ENCODE measurements at regions not wholly inside any gene's neighbourhood (a gene's known extent, or its start where the extent isn't known, plus 50 kb on each side); places are given as distances from the start of the nearest gene placed in this dataset.

DNA sequence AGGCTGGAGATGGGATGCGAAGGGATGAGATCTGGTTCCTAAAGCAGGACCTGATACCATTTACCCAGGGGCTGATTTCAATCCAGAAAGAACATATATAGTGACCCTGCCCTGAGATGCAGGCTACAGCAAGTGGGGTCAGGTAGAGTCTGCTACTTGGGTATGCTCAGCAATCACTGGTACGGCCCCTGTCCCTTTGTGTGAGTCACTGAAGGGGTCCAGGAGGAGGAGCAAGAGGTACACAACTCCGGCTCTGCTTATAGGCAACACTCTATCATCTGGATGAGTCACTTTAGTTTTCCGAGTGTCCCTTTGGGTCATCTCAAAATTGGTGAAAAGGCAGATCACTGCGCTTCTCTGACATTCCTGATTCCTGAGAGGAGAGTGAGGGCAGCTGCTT lies 79.6 kb upstream of the SORCS1 start:
- TF ChIP-seq ZNF561 (tag by site-specific recombination; IDR thresholded peaks at IDR 0.05; ENCODE audit: borderline replicate concordance): no peak
- TF ChIP-seq, protein P1, sequence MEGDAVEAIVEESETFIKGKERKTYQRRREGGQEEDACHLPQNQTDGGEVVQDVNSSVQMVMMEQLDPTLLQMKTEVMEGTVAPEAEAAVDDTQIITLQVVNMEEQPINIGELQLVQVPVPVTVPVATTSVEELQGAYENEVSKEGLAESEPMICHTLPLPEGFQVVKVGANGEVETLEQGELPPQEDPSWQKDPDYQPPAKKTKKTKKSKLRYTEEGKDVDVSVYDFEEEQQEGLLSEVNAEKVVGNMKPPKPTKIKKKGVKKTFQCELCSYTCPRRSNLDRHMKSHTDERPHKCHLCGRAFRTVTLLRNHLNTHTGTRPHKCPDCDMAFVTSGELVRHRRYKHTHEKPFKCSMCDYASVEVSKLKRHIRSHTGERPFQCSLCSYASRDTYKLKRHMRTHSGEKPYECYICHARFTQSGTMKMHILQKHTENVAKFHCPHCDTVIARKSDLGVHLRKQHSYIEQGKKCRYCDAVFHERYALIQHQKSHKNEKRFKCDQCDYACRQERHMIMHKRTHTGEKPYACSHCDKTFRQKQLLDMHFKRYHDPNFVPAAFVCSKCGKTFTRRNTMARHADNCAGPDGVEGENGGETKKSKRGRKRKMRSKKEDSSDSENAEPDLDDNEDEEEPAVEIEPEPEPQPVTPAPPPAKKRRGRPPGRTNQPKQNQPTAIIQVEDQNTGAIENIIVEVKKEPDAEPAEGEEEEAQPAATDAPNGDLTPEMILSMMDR (tag by site-specific recombination; IDR thresholded peaks at IDR 0.05): no peak
- TF ChIP-seq ZBTB20 (tag by site-specific recombination; IDR thresholded peaks at IDR 0.05): no peak
- no peak for TF ChIP-seq PRDM1 (tag by site-specific recombination; IDR thresholded peaks at IDR 0.05)
- TF ChIP-seq, protein P2, sequence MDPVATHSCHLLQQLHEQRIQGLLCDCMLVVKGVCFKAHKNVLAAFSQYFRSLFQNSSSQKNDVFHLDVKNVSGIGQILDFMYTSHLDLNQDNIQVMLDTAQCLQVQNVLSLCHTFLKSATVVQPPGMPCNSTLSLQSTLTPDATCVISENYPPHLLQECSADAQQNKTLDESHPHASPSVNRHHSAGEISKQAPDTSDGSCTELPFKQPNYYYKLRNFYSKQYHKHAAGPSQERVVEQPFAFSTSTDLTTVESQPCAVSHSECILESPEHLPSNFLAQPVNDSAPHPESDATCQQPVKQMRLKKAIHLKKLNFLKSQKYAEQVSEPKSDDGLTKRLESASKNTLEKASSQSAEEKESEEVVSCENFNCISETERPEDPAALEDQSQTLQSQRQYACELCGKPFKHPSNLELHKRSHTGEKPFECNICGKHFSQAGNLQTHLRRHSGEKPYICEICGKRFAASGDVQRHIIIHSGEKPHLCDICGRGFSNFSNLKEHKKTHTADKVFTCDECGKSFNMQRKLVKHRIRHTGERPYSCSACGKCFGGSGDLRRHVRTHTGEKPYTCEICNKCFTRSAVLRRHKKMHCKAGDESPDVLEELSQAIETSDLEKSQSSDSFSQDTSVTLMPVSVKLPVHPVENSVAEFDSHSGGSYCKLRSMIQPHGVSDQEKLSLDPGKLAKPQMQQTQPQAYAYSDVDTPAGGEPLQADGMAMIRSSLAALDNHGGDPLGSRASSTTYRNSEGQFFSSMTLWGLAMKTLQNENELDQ (tag by site-specific recombination; IDR thresholded peaks at IDR 0.05; ENCODE audit: low read depth): no peak
- TF ChIP-seq, protein P3, sequence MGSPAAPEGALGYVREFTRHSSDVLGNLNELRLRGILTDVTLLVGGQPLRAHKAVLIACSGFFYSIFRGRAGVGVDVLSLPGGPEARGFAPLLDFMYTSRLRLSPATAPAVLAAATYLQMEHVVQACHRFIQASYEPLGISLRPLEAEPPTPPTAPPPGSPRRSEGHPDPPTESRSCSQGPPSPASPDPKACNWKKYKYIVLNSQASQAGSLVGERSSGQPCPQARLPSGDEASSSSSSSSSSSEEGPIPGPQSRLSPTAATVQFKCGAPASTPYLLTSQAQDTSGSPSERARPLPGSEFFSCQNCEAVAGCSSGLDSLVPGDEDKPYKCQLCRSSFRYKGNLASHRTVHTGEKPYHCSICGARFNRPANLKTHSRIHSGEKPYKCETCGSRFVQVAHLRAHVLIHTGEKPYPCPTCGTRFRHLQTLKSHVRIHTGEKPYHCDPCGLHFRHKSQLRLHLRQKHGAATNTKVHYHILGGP (tag by site-specific recombination; IDR thresholded peaks at IDR 0.05): no peak
- TF ChIP-seq, protein P4, sequence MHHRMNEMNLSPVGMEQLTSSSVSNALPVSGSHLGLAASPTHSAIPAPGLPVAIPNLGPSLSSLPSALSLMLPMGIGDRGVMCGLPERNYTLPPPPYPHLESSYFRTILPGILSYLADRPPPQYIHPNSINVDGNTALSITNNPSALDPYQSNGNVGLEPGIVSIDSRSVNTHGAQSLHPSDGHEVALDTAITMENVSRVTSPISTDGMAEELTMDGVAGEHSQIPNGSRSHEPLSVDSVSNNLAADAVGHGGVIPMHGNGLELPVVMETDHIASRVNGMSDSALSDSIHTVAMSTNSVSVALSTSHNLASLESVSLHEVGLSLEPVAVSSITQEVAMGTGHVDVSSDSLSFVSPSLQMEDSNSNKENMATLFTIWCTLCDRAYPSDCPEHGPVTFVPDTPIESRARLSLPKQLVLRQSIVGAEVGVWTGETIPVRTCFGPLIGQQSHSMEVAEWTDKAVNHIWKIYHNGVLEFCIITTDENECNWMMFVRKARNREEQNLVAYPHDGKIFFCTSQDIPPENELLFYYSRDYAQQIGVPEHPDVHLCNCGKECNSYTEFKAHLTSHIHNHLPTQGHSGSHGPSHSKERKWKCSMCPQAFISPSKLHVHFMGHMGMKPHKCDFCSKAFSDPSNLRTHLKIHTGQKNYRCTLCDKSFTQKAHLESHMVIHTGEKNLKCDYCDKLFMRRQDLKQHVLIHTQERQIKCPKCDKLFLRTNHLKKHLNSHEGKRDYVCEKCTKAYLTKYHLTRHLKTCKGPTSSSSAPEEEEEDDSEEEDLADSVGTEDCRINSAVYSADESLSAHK (tag by site-specific recombination; IDR thresholded peaks at IDR 0.05): no peak
- TF ChIP-seq ZNF791 (tag by site-specific recombination; IDR thresholded peaks at IDR 0.05): no peak
- TF ChIP-seq ZNF37A (tag by site-specific recombination; IDR thresholded peaks at IDR 0.05): no peak
- TF ChIP-seq GFI1B (tag by site-specific recombination; IDR thresholded peaks at IDR 0.05): no peak
- TF ChIP-seq ZNF274 (IDR thresholded peaks at IDR 0.05; ENCODE audit: low read length): no peak
- TF ChIP-seq ZNF274 (tag by site-specific recombination; IDR thresholded peaks at IDR 0.05; ENCODE audit: borderline replicate concordance): no peak
- TF ChIP-seq, protein P5, sequence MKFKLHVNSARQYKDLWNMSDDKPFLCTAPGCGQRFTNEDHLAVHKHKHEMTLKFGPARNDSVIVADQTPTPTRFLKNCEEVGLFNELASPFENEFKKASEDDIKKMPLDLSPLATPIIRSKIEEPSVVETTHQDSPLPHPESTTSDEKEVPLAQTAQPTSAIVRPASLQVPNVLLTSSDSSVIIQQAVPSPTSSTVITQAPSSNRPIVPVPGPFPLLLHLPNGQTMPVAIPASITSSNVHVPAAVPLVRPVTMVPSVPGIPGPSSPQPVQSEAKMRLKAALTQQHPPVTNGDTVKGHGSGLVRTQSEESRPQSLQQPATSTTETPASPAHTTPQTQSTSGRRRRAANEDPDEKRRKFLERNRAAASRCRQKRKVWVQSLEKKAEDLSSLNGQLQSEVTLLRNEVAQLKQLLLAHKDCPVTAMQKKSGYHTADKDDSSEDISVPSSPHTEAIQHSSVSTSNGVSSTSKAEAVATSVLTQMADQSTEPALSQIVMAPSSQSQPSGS (tag by site-specific recombination; IDR thresholded peaks at IDR 0.05; ENCODE audit: low read depth): no peak
